AG04450 (cell line): ENCODE measurements at regions not wholly inside any gene's neighbourhood (a gene's known extent, or its start where the extent isn't known, plus 50 kb on each side); places are given as distances from the start of the nearest gene placed in this dataset.

Source experiments
- CTCF ChIA-PET: fragments of 300-600, 350-600 bp; formaldehyde crosslinking; extraction: SDS; loops from one replicate; lab custom pipeline; 2022; ENCODE audit warnings: antibody characterized with exemption, inconsistent platforms; lab: Charles Lee
- POLR2A ChIA-PET: fragments of 350-600 bp; formaldehyde crosslinking; extraction: SDS; loops from one replicate; lab custom pipeline; 2021; ENCODE audit warnings: antibody characterized with exemption, inconsistent platforms; lab: Yijun Ruan, JAX
- DNase-seq: peaks from one replicate; pipeline ENCODE4 v3.0.0-alpha.2; 2011; ENCODE audit warnings: low read depth, low spot score
- H3K27ac ChIP-seq: one replicate; pipeline ENCODE4 v1.5.1; 2012; ENCODE audit warnings: low read depth, low read length, control low read depth
- H3K27me3 ChIP-seq: one replicate; pipeline ENCODE4 v1.6.0; 2012; ENCODE audit warnings: low read length; ENCODE audit not compliant: control insufficient read depth, insufficient read depth
- H3K4me3 ChIP-seq: 2 replicates; pipeline ENCODE4 v1.5.1; 2011; ENCODE audit warnings: mild to moderate bottlenecking, low read depth, low read length, control low read depth
- H3K9me3 ChIP-seq: 2 replicates; pipeline ENCODE4 v1.5.1; 2012; ENCODE audit warnings: low read length; ENCODE audit not compliant: control insufficient read depth, insufficient read depth
- TF ChIP-seq, protein P1 (sequence below): IDR thresholded peaks from 2 replicates; pipeline ENCODE4 v1.5.1; 2011; ENCODE audit warnings: low read depth, low read length, control low read depth, inconsistent platforms

DNA sequence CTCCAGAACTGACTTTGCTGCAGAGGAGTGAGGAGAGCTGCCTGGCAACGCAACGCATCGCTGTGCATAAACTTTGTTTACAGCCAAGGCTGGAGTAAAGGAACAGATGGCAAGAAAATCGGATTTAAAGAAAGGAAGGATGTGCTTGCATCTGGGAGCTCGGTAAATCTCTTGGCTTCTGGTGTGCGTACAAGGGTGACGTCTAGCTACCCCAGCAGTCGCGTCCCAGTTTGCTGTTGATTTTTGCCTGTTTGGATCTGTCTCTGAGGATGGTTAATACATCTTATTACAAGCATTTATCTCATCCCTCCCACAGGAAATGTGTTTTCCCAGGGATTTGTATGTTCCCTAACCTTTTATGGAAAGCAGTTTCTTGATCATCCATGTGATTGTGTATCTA, 73.3 kb upstream of the RALGPS2 start:
- ChIA-PET CTCF (interaction anchor here (0.6 to 1.5 kb wide), 4 partner anchors 12 to 110 kb away, joined by 3 to 5 read pairs (median 3); no protein-coding TSS in a partner anchor), POLR2A (interaction anchor here (0.6 to 1.2 kb wide), 7 partner anchors 12 to 114 kb away, joined by 3 to 7 read pairs (median 3); partner anchors contain the start of gene RALGPS2)
- H3K9me3 ChIP-seq = no peaks in the 10 kb centered on the region
- 0 out of 2 replicates have a peak overlapping the region, but pooled peaks have one; percentile 3 for H3K4me3 ChIP-seq
- H3K27me3 ChIP-seq = no peaks in the 10 kb centered on the region
- TF ChIP-seq, protein P1, sequence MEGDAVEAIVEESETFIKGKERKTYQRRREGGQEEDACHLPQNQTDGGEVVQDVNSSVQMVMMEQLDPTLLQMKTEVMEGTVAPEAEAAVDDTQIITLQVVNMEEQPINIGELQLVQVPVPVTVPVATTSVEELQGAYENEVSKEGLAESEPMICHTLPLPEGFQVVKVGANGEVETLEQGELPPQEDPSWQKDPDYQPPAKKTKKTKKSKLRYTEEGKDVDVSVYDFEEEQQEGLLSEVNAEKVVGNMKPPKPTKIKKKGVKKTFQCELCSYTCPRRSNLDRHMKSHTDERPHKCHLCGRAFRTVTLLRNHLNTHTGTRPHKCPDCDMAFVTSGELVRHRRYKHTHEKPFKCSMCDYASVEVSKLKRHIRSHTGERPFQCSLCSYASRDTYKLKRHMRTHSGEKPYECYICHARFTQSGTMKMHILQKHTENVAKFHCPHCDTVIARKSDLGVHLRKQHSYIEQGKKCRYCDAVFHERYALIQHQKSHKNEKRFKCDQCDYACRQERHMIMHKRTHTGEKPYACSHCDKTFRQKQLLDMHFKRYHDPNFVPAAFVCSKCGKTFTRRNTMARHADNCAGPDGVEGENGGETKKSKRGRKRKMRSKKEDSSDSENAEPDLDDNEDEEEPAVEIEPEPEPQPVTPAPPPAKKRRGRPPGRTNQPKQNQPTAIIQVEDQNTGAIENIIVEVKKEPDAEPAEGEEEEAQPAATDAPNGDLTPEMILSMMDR = no peak
- no peak overlapping the region for H3K27ac ChIP-seq
- no peak for DNase-seq

DNA sequence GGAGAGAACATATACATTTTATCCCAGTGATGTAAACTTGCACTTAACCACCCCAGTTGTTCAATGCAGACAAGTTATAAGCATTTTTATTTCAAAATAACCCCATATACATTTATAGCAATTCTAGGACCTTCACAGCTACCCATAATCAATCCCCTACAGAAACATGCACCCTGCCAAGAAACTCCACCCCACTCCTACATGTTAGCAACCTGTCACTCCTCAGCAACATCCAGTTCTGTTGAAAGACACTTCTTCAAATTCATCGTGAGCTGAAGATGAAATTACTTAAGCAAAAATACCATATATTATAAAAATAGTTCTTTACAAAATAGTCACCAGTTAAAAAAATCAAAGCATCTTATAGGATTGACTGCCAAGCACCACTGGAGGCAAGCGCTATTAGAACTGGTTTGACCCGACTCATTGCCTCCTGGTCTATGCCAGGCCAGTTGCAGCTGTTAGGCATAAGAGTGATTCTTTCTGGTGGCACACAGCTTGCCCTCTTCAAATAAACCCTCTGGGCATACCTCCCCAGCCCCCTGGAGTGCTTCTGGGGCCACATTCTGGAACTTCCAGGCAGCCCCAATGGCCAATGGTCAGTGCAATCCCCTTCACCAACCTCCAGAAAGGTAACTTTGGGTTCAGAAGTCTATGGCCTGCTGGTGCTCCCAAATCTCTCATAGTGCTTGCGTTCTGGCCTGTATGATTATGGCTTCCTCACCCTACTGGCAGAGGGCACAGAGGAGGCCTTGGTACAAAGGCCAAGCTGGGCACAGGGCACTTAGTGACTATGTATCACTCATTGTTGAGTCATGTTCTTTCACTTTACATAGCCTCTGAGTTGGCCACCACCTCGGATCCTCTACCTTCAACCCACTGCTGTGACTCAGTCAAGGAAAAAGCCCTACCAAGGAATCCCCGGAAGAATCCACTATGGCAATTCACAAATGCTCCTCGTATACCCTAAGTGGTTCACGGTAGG, 72.2 kb upstream of the RALGPS2 start:
- TF ChIP-seq, protein P1 = no peak
- Histone ChIP-seq H3K27ac (no peak overlapping the region), H3K9me3 (no peaks in the 10 kb centered on the region), H3K27me3 (no peaks in the 10 kb centered on the region), H3K4me3 (no peak overlapping the region)
- POLR2A ChIA-PET = interaction anchor here (0.6 to 1.2 kb wide), 5 partner anchors 13 to 115 kb away, joined by 3 read pairs; no protein-coding TSS in a partner anchor
- CTCF ChIA-PET = interaction anchor here (1.0 to 1.4 kb wide), 2 partner anchors 13 to 111 kb away, joined by 3 to 5 read pairs; no protein-coding TSS in a partner anchor
- DNase-seq = no peak

DNA sequence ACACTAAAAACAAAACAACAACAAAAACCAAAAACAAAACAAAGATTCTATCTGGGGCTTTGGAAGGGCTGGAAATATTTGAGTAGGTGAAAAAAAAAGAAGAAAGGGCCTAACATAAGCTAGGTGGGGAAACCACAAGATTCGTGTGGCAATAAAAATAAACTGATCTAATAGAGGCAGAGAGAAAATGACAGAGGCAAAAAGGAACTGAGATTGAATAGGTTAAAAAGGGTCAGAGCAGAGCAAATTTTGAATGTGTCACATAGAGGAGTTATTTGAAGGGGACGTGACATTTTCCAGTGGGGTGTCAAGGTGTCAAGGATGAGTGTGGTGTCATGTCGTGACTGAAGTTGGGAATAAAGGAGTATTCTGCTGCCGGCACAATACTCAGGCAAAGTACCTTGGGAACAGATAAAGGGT, 65.2 kb upstream of the RALGPS2 start:
- POLR2A ChIA-PET = no interaction called here
- no peak overlapping the region for H3K27ac ChIP-seq
- CTCF ChIA-PET = no interaction called here
- H3K27me3 ChIP-seq = no peaks in the 10 kb centered on the region
- no peaks in the 10 kb centered on the region for H3K9me3 ChIP-seq
- TF ChIP-seq, protein P1 = no peak
- DNase-seq = no peak
- no peak overlapping the region for H3K4me3 ChIP-seq

DNA sequence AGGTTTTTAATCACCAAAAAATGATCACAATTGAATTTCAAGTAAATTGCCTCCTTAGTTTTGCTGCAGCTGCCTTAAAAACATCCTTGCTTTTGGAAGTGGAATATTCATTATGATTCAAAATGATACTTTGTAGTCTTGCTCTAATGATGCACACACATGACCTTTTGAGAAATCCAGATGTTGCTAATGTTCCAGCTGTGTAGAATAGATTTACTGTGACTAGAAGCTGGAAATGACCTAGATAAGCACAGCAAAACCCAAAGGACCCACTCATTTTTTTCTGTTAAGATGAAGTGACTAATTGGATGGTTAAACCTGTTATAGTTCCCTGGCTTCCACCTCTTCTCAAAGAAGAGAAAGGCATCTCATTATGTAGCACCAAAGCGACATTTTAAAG, 64.6 kb upstream of the RALGPS2 start:
- TF ChIP-seq, protein P1 = no peak
- H3K9me3 ChIP-seq = no peaks in the 10 kb centered on the region
- no peaks in the 10 kb centered on the region for H3K27me3 ChIP-seq
- POLR2A ChIA-PET = no interaction called here
- no peak overlapping the region for H3K4me3 ChIP-seq
- no peak overlapping the region for H3K27ac ChIP-seq
- no peak for DNase-seq
- CTCF ChIA-PET = no interaction called here

DNA sequence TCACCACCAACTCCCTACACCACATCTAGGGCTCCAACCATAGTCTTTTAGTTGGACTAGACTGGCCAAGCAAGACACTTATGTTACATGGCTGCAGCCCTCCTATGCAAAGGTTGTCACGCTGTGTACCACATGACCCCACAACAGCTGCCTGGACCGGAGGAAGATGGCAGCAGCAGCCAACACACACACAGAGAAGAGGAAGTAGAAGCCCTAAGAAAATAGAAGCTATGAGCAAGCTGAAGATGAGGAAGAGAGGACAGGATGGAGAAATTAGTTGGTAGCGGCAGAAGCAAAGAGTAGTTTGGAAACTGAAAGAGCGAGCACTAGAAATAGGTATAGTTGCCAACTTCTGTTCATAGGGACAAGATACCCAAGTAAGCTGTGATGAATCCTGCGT, 60.8 kb upstream of the RALGPS2 start:
- ChIA-PET POLR2A (no interaction called here), CTCF (no interaction called here)
- DNase-seq = no peak
- Histone ChIP-seq H3K27me3 (no peaks in the 10 kb centered on the region), H3K27ac (no peak overlapping the region), H3K4me3 (no peak overlapping the region), H3K9me3 (no peaks in the 10 kb centered on the region)
- TF ChIP-seq, protein P1 = no peak
